HEK293 (cell line): ENCODE measurements at regions not wholly inside any gene's neighbourhood (a gene's known extent, or its start where the extent isn't known, plus 50 kb on each side); places are given as distances from the start of the nearest gene placed in this dataset.

Experiments used
- PATZ1 ChIP-seq: fragments of 450-650 bp; formaldehyde crosslinking; IDR thresholded peaks from 2 replicates; pipeline ENCODE4 v1.5.1; 2016; ENCODE audit warnings: missing biosample characterization, missing genetic modification characterization
- ZEB2 ChIP-seq: fragments of 450-650 bp; formaldehyde crosslinking; IDR thresholded peaks from 2 replicates; pipeline ENCODE4 v1.5.1; 2016; ENCODE audit warnings: missing biosample characterization, missing genetic modification characterization
- ZNF112 ChIP-seq: fragments of 450-650 bp; formaldehyde crosslinking; IDR thresholded peaks from 2 replicates; pipeline ENCODE4 v1.5.0; 2017; ENCODE audit warnings: missing biosample characterization, missing genetic modification characterization
- ZNF114 ChIP-seq: fragments of 450-650 bp; formaldehyde crosslinking; IDR thresholded peaks from 2 replicates; pipeline ENCODE4 v1.5.0; 2017; ENCODE audit warnings: missing biosample characterization, missing genetic modification characterization
- ZNF133 ChIP-seq: fragments of 450-650 bp; formaldehyde crosslinking; IDR thresholded peaks from 2 replicates; pipeline ENCODE4 v1.5.1; 2016; ENCODE audit warnings: missing biosample characterization, missing genetic modification characterization
- ZNF280D ChIP-seq: fragments of 450-650 bp; formaldehyde crosslinking; IDR thresholded peaks from 2 replicates; pipeline ENCODE4 v1.5.1; 2016; ENCODE audit warnings: missing biosample characterization, missing genetic modification characterization
- ZNF639 ChIP-seq: fragments of 450-650 bp; formaldehyde crosslinking; IDR thresholded peaks from 2 replicates; pipeline ENCODE4 v1.5.1; 2016; ENCODE audit warnings: missing biosample characterization, missing genetic modification characterization
- ZSCAN4 ChIP-seq: fragments of 450-650 bp; formaldehyde crosslinking; IDR thresholded peaks from 2 replicates; pipeline ENCODE4 v1.5.1; 2017; ENCODE audit warnings: missing biosample characterization, missing genetic modification characterization
- TF ChIP-seq, protein P1 (sequence below): fragments of 450-650 bp; formaldehyde crosslinking; IDR thresholded peaks from 2 replicates; pipeline ENCODE4 v1.5.1; 2016; ENCODE audit warnings: missing biosample characterization, missing genetic modification characterization
- TF ChIP-seq, protein P2 (sequence below): fragments of 450-650 bp; formaldehyde crosslinking; IDR thresholded peaks from 2 replicates; pipeline ENCODE4 v1.5.1; 2016; ENCODE audit warnings: missing biosample characterization, missing genetic modification characterization

DNA sequence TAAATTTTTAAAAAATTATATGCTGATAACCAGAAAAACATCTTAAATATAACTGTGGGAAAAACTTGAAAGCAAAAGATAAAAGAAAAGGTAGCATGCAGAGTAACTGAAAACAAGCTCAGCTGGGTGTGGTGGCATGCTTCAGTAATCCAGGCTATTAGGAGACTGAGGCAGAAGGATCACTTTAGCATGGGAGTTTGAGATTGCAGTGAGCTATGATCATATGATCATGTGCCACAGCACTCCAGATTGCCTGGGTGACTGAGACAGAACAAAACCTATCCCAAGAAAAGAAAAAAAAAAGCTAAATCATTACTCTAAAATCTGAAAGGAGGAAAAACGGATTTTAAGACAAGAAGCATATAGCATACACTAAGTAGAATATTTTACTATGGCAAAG is 1624.0 kb downstream of the AMY1C start:
- TF ChIP-seq ZEB2 (no peak), ZNF280D (tag by site-specific recombination) (no peak), ZNF133 (tag by site-specific recombination) (no peak), ZNF114 (tag by site-specific recombination) (no peak), ZNF639 (no peak), ZSCAN4 (tag by site-specific recombination) (no peak), ZNF112 (no peak), PATZ1 (no peak)
- TF ChIP-seq, protein P1, sequence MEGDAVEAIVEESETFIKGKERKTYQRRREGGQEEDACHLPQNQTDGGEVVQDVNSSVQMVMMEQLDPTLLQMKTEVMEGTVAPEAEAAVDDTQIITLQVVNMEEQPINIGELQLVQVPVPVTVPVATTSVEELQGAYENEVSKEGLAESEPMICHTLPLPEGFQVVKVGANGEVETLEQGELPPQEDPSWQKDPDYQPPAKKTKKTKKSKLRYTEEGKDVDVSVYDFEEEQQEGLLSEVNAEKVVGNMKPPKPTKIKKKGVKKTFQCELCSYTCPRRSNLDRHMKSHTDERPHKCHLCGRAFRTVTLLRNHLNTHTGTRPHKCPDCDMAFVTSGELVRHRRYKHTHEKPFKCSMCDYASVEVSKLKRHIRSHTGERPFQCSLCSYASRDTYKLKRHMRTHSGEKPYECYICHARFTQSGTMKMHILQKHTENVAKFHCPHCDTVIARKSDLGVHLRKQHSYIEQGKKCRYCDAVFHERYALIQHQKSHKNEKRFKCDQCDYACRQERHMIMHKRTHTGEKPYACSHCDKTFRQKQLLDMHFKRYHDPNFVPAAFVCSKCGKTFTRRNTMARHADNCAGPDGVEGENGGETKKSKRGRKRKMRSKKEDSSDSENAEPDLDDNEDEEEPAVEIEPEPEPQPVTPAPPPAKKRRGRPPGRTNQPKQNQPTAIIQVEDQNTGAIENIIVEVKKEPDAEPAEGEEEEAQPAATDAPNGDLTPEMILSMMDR (tag by site-specific recombination): no peak
- TF ChIP-seq, protein P2, sequence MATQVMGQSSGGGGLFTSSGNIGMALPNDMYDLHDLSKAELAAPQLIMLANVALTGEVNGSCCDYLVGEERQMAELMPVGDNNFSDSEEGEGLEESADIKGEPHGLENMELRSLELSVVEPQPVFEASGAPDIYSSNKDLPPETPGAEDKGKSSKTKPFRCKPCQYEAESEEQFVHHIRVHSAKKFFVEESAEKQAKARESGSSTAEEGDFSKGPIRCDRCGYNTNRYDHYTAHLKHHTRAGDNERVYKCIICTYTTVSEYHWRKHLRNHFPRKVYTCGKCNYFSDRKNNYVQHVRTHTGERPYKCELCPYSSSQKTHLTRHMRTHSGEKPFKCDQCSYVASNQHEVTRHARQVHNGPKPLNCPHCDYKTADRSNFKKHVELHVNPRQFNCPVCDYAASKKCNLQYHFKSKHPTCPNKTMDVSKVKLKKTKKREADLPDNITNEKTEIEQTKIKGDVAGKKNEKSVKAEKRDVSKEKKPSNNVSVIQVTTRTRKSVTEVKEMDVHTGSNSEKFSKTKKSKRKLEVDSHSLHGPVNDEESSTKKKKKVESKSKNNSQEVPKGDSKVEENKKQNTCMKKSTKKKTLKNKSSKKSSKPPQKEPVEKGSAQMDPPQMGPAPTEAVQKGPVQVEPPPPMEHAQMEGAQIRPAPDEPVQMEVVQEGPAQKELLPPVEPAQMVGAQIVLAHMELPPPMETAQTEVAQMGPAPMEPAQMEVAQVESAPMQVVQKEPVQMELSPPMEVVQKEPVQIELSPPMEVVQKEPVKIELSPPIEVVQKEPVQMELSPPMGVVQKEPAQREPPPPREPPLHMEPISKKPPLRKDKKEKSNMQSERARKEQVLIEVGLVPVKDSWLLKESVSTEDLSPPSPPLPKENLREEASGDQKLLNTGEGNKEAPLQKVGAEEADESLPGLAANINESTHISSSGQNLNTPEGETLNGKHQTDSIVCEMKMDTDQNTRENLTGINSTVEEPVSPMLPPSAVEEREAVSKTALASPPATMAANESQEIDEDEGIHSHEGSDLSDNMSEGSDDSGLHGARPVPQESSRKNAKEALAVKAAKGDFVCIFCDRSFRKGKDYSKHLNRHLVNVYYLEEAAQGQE (tag by site-specific recombination): no peak
